ENCODE measurements at regions not wholly inside any gene's neighbourhood (a gene's known extent, or its start where the extent isn't known, plus 50 kb on each side); places are given as distances from the start of the nearest gene placed in this dataset.

- TF ChIP-seq CTCF (IDR thresholded peaks at IDR 0.05) (no peak), POLR2A (IDR thresholded peaks at IDR 0.05) (no peak)
Measured at GRCh38 chr5:98319299-98320011, 454.0 kb upstream of the RGMB start.
